Fibroblast of the conjunctiva (primary cell): ENCODE measurements at regions not wholly inside any gene's neighbourhood (a gene's known extent, or its start where the extent isn't known, plus 50 kb on each side); places are given as distances from the start of the nearest gene placed in this dataset.

Source experiments
- DNase-seq: peaks from one replicate; pipeline ENCODE4 v3.0.0-alpha.2; 2010; ENCODE audit warnings: low read depth

DNA sequence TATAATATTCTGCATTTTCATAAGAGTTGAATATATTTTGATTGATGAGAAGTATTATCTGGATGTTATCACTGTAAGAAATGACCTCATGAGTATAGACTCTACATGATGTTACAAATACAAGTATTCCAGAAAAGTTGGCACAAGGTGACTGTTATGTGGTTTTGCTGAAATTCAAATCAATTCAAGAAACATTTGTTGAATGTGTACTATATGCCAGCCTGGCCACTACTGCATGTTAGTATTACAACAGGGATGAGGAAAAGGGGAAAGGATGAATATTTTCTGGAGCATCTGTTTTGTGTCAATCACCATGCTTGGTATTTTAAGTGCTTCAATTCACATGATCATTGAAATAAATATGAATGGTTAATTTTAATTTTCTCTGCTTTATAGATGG lies 250.9 kb upstream of the PBX1 start:
- no peak for DNase-seq

DNA sequence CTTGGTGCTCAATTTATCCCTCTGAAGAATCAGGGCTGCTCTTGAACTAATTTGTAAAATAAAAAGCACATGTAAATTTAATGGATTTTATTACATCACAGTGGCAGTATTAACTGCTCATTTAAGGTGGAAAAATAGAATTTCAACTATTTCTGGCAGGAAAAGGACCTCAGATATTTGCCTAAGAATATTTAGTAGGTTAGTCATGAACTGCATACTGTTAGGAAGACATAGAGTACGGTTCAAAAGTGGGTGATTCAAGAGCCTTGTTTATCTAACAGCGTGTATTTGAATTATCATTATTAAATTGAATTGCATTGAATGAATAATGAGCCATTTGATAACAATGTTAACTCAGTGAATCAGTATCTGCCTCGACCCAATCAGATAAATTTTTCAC lies 248.8 kb upstream of the PBX1 start:
- peak; percentile 3 for DNase-seq

DNA sequence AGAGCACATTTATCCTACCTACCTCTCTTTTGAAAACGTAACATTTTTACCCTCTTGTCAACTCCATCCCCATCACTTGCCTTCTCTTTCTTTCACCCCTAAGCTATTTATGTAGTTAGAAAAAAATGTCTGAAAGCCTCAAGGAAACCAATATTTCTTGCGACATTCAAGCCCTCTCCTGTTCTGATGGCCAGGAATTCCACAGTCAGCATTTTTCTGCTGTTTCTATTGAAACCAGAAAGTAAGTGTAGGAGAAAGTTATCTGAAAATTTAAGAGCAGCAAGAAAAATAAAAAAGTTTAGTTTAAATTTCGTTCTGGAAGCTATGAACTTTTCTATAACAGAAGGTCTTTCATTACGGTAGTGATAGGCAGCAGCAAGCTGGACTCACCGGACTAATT lies 247.6 kb upstream of the PBX1 start:
- DNase-seq: no peak

DNA sequence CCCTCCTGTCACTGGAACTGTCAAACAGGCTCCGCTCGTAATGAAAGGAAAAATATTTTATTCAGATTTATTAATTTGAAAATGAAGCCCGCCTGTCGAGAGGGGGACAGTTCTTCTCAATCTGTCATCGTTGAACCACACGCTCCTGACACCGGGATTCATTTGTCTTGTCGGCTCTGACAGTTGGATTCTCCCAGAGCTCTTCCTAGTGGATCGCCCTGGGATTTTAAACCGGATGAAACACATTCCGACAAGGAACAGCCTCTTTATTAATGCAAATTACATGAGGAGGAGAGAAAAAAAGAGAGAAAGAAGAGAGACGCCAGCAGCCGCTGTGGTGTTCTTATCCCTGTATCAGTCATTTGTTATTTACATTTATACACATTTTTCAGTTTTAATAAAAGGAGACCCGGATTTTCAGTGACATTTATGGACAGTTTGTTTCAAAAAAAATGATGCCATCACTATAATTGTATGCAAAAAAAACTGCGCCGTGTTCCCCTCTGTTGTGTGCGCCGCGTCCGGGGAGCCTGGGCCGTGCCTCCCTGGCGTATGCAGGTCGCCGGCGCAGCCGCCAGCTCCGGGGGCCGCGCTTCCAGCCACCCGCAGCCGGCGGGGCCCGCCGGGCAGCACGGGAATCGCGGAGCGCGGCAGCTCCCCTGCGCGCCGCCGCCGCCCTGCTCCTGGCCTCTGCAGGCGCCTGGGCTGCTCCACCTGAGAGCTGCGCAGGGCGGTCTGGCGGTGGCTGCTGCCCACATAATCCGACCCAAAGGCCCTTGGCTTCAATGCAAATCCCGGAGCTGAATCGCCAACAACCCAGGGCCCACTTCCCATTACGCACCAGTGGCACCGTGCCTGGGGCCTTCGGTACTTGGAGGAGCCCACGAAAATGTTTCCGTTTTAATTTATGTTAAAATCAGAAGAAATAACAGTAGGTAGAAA lies 237.9 kb upstream of the PBX1 start:
- peak; percentile 2 for DNase-seq

DNA sequence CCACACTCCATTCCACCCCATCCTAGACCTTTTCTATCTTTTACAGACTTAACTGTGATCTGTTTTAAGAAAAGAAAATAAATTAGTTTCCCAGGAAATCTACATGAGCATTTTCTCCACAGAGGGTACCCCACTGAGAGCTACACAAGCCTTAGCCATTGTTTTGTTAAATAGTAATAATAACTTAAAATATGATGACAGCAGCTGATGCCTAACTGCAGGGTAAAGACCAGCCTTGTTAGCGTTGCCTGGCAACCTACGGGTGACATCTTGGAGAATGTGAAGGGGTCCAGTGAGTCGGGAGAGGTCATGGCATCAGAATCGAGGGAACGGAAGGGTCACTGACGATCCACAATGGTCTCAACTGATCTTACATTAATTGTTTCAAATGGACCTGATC lies 233.2 kb upstream of the PBX1 start:
- no peak for DNase-seq

DNA sequence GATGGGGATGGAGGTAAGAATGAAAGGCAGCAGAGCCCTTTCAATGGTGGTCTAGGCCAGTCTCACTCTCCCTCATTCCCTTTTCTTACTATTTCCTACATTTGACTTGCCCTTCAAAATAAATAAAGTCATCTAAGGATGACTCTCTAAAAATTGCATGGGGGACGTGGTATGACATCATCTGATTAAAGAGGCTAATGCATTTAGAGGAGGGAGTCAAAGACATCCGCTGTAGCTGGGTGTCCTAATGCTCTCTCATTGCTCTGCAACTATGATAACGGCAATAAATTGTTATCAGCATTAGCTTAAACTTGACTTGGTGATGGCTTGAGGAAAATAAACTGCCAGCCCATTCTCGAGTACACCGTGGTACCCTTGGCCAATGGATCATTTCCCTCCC lies 225.6 kb upstream of the PBX1 start:
- no peak for DNase-seq

DNA sequence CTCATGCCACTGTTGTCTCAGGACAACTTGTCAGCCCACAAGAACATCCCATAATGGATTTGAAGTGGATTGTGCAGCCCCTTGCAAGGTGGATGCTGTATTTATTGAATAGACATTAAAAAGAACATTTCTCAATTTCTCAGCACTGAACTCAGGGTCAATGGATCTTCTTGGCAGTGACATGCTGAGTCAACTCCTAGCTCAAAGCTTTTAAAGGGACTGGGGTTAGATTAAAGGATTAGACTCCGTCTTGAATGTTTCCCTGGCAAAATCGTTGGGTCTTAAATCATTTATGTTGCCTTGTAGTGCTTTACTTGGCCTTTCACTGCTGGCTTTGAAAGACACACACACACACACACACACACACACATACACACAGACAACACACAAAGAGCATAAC lies 221.6 kb upstream of the PBX1 start:
- no peak for DNase-seq

DNA sequence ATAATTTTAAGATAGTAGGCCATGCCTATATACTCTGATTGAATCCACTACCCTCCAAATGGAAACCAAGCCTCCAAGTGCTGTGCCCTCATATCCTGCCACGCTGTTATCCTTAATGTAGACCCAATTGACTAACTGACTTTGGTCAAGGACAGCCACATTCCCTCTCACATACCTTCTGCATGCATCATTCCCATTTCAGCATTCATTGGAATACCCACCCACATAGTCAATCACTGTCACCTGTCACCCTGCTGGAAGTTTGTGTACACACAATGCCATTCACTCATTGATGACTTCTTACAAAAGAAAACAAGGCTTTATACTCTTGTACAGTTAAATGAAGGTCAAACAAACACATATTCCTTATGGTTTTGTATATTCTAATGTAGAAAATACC lies 221.1 kb upstream of the PBX1 start:
- DNase-seq: no peak

DNA sequence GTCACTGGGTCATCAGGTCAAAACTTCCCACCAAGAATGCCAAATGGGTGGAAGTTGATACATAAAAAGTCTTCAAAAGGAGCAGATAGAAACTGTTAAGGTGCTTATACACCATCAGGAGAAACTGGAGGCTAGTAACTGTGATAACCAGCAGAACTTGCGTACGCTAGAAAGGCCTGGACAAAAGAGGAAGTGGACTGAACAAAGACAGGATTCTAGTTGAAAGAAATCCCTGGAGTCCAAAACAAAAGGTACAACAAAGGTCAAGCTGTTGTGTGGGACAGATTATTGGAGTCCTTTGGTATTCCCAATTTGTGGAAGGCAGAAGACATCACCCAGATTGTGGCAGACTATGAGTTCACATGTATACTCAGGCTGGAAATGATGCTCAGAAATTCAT lies 215.8 kb upstream of the PBX1 start:
- DNase-seq: no peak

DNA sequence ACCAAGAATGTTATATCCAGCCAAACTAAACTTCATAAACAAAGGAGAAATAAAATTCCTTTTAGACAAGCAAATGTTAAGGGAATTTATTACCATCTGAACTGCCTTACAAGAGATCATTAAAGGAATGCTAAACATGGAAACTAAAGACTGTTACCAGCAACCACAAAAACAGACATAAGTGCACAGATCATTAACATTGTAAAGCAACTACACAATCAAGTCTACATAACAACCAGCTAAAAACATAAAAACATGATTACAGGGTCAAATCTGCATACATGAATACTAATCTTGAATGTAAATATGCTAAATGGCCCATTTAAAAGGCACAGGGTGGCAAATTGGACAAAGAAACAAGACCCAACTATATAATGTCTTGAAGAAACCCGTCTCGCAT lies 211.0 kb upstream of the PBX1 start:
- DNase-seq: no peak

DNA sequence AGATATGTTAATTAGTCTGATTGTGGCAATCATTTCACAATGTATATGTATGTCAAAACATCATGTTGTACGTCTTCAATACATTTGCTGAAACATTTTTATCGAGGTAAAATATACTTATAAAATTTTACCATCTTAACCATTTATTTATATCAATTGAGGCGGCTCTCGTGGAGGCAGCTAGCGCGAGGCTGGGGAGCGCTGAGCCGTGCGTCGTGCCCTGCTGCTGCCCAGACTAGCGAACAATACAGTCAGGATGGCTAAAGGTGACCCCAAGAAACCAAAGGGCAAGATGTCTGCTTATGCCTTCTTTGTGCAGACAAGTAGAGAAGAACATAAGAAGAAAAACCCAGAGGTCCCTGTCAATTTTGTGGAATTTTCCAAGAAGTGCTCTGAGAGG lies 202.5 kb upstream of the PBX1 start:
- no peak for DNase-seq

DNA sequence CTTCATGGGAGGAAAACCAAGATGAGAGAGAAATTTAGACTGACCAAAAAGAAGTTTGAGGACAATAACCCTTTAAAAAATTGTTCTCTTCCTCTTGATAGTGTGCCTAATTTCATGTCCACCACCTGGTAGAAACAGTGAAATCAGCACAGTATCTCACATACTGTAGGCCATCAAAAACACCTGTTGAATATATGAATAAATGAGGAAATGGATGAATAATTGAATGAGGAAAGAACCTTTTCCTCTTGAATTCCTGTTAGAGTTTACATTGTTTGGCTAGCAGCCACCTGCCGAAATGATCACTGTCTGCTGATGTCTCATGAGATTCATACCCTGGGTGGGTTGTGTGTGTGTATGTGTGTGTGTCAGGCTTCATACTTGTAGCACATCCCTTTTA lies 198.7 kb upstream of the PBX1 start:
- no peak for DNase-seq

DNA sequence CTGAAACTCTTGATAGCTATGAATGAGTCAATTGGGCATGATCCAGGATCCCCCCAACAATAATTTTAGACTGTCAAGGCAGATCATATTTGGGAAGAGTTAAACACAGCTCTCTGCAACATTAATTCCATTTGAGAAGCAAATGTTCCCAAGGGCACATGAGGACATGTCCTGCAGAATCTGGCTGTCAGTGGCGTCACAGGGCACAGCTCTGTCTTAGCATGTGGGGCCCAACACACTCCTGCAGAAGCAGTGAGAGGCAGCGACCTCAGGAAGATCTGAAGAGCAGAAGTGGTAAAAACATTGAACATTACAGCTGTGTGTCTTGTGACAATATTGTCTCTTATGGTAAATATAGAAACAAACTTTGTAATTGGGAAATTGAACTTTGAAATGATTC lies 197.1 kb upstream of the PBX1 start:
- DNase-seq: no peak

DNA sequence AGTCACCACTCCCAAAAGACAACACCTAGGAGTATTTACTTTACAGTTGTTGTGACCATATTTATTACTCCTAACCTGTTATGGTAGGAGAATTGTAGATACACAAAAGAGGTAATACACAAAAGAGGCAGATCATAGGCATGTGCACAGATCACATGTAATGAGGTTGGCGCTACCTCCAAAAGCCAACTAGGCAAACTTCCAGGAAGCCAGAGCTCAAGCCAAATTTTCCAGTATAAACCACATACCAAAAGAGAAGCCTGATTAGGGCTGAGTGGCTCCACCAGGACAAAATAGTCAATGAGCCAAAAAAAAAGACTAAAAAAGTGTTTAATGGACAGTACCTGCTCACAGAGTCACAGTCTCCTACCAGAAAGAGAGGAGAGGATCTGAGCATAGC lies 195.0 kb upstream of the PBX1 start:
- DNase-seq: no peak

DNA sequence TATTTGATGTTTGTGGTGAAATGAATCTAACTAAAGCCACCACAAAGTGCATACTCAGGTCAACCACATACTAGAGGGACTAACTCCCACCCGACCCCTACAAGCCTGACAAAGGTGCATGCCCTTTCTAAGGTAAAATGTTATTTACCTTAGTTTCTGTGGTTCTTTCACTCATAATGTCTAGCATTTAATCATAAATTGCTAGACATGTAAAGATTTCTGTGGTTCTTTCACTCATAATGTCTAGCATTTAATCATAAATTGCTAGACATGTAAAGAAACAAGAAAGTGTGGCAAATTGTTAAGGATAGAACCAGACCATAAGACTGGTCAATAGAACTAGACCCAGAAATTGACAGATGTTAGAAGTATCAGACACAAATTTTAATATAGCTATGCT lies 193.0 kb upstream of the PBX1 start:
- DNase-seq: no peak

DNA sequence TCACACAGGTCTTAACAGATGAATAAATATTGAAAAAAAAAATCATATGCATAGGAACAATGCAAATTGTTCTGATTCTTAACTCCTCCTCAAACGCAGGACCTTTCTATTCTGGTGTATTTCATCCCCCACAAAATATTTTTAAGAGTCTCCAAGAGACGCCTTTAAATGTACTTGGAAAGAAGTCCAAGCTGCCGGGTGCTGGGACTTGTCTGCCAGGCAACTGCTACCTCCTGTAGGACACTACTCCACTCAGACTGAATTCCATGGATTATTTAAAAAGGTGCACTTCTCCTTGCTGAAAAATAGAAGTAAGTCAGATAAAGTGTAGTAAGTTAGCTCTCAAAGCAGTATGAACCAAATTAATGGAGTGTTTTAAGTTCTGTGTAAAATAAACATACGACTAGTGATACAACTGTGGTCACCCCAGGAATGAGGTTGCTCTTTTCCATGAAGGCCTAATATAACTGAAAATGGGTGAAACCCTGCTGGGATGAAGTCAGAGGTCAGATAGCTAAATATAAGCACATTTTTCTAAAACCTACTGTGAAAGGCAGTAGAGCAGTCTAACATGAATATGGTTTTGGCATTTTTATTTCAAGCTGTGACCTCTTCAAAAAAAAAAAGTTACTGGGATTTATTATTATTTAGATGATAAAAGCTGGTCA lies 189.2 kb upstream of the PBX1 start:
- no peak for DNase-seq

DNA sequence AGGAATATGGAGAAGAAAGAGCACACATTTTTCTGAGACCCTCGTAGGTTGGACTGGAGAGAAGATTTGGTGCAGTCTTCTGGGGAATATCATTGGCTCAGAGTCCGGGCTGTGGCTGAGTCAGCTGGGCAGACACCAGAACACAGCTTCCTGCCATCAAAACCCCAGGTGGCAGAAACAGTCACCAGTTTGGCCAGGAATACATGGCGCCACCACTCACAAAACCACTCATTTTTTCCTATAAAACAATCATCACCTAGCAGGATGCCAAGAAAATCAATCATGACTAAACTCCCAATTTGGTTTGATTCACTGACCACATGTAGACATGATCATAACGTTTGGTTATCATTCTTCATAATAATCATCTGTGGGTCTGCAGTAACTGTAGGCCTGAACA lies 178.1 kb upstream of the PBX1 start:
- peak; percentile 5 for DNase-seq

DNA sequence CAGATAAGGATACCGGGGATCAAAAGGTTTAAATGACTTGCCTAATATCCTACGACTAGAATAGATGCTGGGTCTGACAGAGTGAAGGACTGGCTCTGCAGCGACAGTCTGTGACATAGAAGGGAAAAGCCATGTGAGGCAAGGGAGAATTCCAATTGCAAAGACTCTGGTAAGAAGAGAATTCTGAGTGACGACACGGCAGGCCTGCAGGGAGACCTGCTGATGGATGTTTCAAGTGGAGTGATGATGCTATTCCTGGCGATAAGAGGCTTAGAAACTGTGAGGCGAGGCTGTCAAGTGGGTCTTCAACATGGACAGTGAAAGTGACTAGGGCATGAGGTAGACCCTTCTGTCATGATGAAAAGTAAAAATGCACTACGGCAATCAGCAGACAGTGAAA lies 176.6 kb upstream of the PBX1 start:
- DNase-seq: no peak

DNA sequence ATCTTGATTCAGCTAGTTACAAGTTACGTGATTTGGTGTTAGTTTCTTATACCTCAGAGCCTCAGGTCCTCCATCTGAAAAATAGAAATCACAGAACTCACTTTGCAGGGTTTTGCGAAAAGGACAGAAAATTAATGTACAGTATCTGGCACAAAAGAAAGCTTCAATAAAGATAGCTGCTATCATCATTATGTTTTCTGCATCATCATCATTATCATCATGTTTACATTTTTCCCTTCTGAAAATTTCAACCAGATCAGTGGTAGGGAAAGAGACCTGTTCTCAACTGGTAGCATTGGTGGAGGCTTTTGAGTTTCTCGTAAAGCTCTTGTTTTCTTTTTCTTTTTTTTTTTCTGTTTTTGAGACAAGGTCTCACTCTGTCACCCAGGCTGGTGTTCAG lies 174.7 kb upstream of the PBX1 start:
- DNase-seq: no peak

DNA sequence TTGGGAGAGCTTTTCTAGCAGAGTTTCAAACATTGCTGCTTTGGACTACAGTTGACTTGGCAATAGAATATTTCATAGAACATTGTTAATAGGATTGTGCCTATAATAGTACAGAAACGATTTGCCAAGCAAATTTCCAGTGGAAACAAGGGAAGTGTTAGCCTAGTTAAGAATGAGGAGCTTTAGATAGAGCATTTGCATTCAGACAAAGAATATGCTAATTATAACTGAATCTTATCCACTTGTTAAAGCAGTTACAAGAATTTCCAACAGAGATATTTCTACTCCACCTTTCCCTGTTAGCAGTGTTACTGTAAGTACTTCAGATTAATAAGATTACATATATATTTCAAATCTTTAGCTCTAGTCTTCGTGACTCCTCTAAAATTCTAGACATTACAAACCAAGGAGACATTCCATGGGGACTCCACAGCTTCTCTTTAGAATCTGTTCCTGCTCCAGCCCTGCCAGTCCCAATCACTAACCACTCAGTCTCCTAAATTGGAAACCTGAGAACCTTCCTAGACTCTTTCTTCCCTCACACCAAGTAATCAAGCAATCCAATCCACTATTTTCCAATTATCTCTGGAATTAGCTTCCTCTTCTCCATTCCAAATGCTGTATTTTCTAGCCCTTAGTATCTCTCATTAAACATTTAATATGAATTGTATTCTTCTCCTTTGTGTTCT lies 141.8 kb upstream of the PBX1 start:
- DNase-seq: no peak

DNA sequence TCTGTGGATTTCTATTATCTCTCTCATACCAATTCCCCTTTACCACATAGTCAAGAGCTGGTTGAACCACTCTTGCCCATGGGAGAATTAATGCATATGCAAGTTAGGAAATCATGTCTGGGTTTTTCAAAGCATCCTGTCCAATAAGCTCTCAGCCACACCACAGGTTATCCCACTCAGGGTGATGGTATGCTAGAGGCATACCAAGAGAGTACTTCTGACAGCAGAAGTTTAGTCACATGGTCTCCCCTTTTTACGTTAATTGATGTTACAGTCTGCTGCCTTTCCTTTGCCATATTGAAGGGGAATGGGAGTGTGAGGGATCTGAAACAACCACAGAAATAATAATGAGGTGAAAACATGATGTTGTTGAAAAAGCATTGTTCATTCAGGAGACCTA lies 135.8 kb upstream of the PBX1 start:
- DNase-seq: no peak

DNA sequence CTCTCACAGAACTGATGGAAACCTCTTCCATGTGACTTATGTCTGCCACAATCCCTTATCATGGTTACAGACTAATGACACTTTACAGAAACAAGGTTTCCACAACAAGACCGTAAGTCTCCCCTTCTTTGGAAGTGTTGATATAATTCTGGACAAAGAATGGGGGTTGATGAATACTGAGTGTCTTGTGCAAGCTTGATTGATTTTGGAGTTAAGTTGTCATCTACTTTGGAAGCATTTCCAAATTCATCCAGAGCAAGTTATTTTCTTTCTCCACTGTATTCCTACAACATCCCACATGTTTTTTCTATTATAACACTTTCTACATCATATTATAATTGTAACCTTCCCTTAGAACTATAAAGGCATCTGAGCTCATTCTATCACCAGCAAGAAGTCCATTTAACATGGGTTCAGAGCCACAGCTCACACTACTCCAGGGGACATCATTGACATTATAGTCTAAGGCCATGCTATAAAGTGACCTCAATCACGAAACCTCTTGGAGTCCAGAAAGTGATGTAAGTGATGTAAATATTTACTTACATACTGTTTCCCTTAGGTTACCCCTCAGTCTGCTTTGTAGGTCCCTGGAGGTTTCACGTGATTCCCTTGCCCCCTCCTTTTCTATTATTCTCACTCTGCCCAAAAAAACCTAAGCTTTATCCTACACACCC lies 125.7 kb upstream of the PBX1 start:
- DNase-seq: no peak

DNA sequence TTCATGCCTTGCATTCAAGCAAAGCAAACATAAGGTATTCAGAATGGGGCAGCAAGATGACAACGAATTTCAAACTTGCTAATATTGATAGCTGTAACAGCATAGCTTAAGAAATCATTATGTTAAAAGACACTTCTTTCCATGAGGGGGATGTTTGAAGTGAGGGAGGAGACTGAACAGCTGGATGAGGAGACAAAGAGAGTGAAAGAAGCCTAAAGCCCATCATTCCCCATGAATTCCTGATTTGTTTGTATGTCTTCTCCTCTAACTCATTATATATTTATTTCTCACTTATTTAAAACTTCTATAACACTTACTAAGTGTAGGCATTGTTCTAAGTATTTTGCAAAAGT lies 125.2 kb upstream of the PBX1 start:
- no peak for DNase-seq
